Chondrocyte (in vitro differentiated cells): ENCODE measurements at regions not wholly inside any gene's neighbourhood (a gene's known extent, or its start where the extent isn't known, plus 50 kb on each side); places are given as distances from the start of the nearest gene placed in this dataset.

Experiments used
- DNase-seq: peaks from one replicate; pipeline ENCODE4 v3.0.0; 2021; ENCODE audit warnings: mixed read lengths, low spot score
- H3K27ac Mint-ChIP-seq: one replicate; pipeline ENCODE4 v1.8.0; 2021; ENCODE audit warnings: mild to moderate bottlenecking, moderate library complexity, mixed read lengths; ENCODE audit not compliant: unreplicated experiment
- H3K27me3 Mint-ChIP-seq: 2 replicates; pipeline ENCODE4 v1.8.0; 2021; ENCODE audit warnings: low read depth, mixed read lengths
- H3K36me3 Mint-ChIP-seq: 2 replicates; pipeline ENCODE4 v1.8.0; 2021; ENCODE audit warnings: low read depth, mixed read lengths
- H3K4me1 Mint-ChIP-seq: 2 replicates; pipeline ENCODE4 v1.8.0; 2021; ENCODE audit warnings: low read depth, mild to moderate bottlenecking, mixed read lengths
- H3K4me3 Mint-ChIP-seq: one replicate; pipeline ENCODE4 v1.8.0; 2021; ENCODE audit warnings: mild to moderate bottlenecking, moderate library complexity, mixed read lengths; ENCODE audit not compliant: unreplicated experiment
- H3K9me3 Mint-ChIP-seq: 2 replicates; pipeline ENCODE4 v1.8.0; 2021; ENCODE audit warnings: low read depth, mixed read lengths
- CTCF ChIP-seq: fragments of 200-600 bp; sonication (generic); IDR thresholded peaks from 2 replicates; pipeline ENCODE4 v1.5.0; 2021; ENCODE audit warnings: antibody characterized with exemption, mild to moderate bottlenecking, moderate library complexity

GRCh38 chr14:83741269-83741668, 1788.7 kb upstream of the FLRT2 start:
- Mint-ChIP-seq H3K27me3 (no peaks in the 10 kb centered on the region), H3K4me3 (no peak overlapping the region), H3K4me1 (no peaks in the 10 kb centered on the region), H3K27ac (no peak overlapping the region), H3K9me3 (no peaks in the 10 kb centered on the region), H3K36me3 (no peaks in the 10 kb centered on the region)
- no peak for DNase-seq
- no peak for TF ChIP-seq CTCF

GRCh38 chr14:83744224-83744623, 1785.7 kb upstream of the FLRT2 start:
- TF ChIP-seq CTCF, result no peak
- DNase-seq, result no peak
- Mint-ChIP-seq H3K4me1 (no peaks in the 10 kb centered on the region), H3K27ac (no peak overlapping the region), H3K36me3 (no peaks in the 10 kb centered on the region), H3K9me3 (no peaks in the 10 kb centered on the region), H3K27me3 (no peaks in the 10 kb centered on the region), H3K4me3 (no peak overlapping the region)

GRCh38 chr14:83744891-83745290, 1785.1 kb upstream of the FLRT2 start:
- Mint-ChIP-seq H3K4me3 (no peak overlapping the region), H3K4me1 (no peaks in the 10 kb centered on the region), H3K27me3 (no peaks in the 10 kb centered on the region), H3K36me3 (no peaks in the 10 kb centered on the region), H3K9me3 (no peaks in the 10 kb centered on the region), H3K27ac (no peak overlapping the region)
- no peak for TF ChIP-seq CTCF
- DNase-seq, result no peak

- H3K36me3 Mint-ChIP-seq, result no peaks in the 10 kb centered on the region
- H3K4me1 Mint-ChIP-seq, result no peaks in the 10 kb centered on the region
- H3K9me3 Mint-ChIP-seq, result no peaks in the 10 kb centered on the region
- TF ChIP-seq CTCF, result no peak
- no peak overlapping the region for H3K4me3 Mint-ChIP-seq
- no peaks in the 10 kb centered on the region for H3K27me3 Mint-ChIP-seq
- H3K27ac Mint-ChIP-seq, result no peak overlapping the region
- DNase-seq, result no peak
Observed at GRCh38 chr14:83746336-83746735, 1783.6 kb upstream of the FLRT2 start.

GRCh38 chr14:83757916-83758315, 1772.0 kb upstream of the FLRT2 start:
- Mint-ChIP-seq H3K9me3 (no peaks in the 10 kb centered on the region), H3K27me3 (no peaks in the 10 kb centered on the region)
- no peak for DNase-seq

More at GRCh38 chr14:83757916-83758315, 1772.0 kb upstream of the FLRT2 start:
- Mint-ChIP-seq H3K4me3 (no peak overlapping the region), H3K36me3 (no peaks in the 10 kb centered on the region), H3K27ac (no peak overlapping the region), H3K4me1 (no peaks in the 10 kb centered on the region)
- no peak for TF ChIP-seq CTCF
